GM12891 (cell line): ENCODE measurements at regions not wholly inside any gene's neighbourhood (a gene's known extent, or its start where the extent isn't known, plus 50 kb on each side); places are given as distances from the start of the nearest gene placed in this dataset.

Source experiments
- POLR2A ChIP-seq: IDR thresholded peaks from 2 replicates; pipeline ENCODE4 v1.6.1; 2011; ENCODE audit warnings: low read depth, low read length, control low read depth
- POLR2AphosphoS5 ChIP-seq: IDR thresholded peaks from 2 replicates; pipeline ENCODE4 v1.6.1; 2011; ENCODE audit warnings: low read depth, low read length, control low read depth
- SPI1 ChIP-seq: IDR thresholded peaks from 2 replicates; pipeline ENCODE4 v1.6.1; 2011; ENCODE audit warnings: low read depth, low read length, control low read depth

DNA sequence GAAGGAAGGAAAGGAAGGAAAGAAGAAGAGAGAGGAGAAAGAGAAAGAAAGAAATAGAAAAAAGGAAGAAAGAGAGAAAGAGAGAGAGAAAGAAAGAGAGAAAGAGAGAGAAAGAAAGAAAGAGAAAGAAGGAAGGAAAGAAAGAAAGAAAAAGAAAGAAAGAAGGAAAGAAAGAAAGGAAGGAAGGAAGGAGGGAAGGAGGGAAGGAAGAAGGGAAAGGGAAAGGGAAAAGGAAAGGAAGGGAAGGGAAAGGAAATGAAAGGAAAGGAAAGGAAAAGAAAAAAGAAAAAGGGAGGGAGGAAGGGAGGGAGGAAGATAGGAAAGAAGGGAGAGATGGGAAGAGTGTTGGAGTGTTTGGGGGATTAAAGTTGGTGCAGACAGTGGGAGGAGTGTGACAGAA, 450.1 kb downstream of the GBE1 start:
- no peak for TF ChIP-seq SPI1
- no peak for TF ChIP-seq POLR2A
- TF ChIP-seq POLR2AphosphoS5: no peak
